Esophagus muscularis mucosa (tissue), 4 donors: ENCODE measurements at regions not wholly inside any gene's neighbourhood (a gene's known extent, or its start where the extent isn't known, plus 50 kb on each side); places are given as distances from the start of the nearest gene placed in this dataset.

ENCODE experiments used
- DNase-seq: peaks from one replicate; pipeline ENCODE4 v3.0.0-alpha.2; 2017; ENCODE audit errors: extremely low spot score
- H3K27ac ChIP-seq, 4 donors: fragments of 200-600 bp; sonication (generic); replicated peaks in 1 of 4; 1 replicate in 3 of 4; 2 replicates in 1 of 4; pipeline ENCODE4 v1.5.1; 2016 to 2019; ENCODE audit warnings: mild to moderate bottlenecking in 1 of 4
- H3K27me3 ChIP-seq, 4 donors: fragments of 200-600 bp; sonication (generic); one replicate each; pipeline versions ENCODE4 v1.5.1 to v1.6.0; 2016 to 2019
- H3K36me3 ChIP-seq, 4 donors: fragments of 200-600 bp; sonication (generic); one replicate each; pipeline ENCODE4 v1.5.1; 2016 to 2019
- H3K4me1 ChIP-seq, 4 donors: fragments of 200-600 bp; sonication (generic); one replicate each; pipeline ENCODE4 v1.5.1; 2016 to 2019
- H3K4me3 ChIP-seq, 4 donors: fragments of 200-600 bp; sonication (generic); 1 replicate in 2 of 4; 2 replicates in 2 of 4; pipeline ENCODE4 v1.5.1; 2016 to 2019; ENCODE audit warnings: mild to moderate bottlenecking in 4 of 4, moderate library complexity in 1 of 4
- H3K9me3 ChIP-seq, 4 donors: fragments of 200-600 bp; sonication (generic); 1 replicate in 3 of 4; 2 replicates in 1 of 4; pipeline ENCODE4 v1.5.1; 2016 to 2019
- EP300 ChIP-seq: sonication (generic); formaldehyde crosslinking; IDR thresholded peaks from one replicate; pipeline ENCODE4 v1.6.1; 2017; ENCODE audit warnings: antibody characterized with exemption
- POLR2A ChIP-seq: fragments of 450-650 bp; IDR thresholded peaks from one replicate; pipeline ENCODE4 v1.6.1; 2017; ENCODE audit warnings: antibody characterized with exemption, moderate library complexity, mild to moderate bottlenecking, low read depth
- POLR2AphosphoS5 ChIP-seq, 2 donors: sonication (generic); formaldehyde crosslinking; IDR thresholded peaks; one replicate each; pipeline ENCODE4 v1.6.1; 2017; ENCODE audit warnings: antibody characterized with exemption in 2 of 2
- WGBS: methylation state at CpG from one replicate; pipeline ENCODE4 v1.1.5; 2018; 5-methylcytosine and 5-hydroxymethylcytosine counted together
- intact Hi-C: fragments of 100-400 bp; cut with DNase I; formaldehyde crosslinking; loops from one replicate; pipeline ENCODE4 v1.15.1; 2023
- TF ChIP-seq, protein P1 (sequence below), 3 experiments: fragments of 200-600 bp in 2 of 3; fragments of 450-650 bp in 1 of 3; sonication (generic) in 2 of 3; IDR thresholded peaks; one replicate each; pipeline ENCODE4 v1.5.1; 2017 to 2019; ENCODE audit warnings: antibody characterized with exemption in 3 of 3, mild to moderate bottlenecking in 2 of 3, moderate library complexity in 1 of 3

DNA sequence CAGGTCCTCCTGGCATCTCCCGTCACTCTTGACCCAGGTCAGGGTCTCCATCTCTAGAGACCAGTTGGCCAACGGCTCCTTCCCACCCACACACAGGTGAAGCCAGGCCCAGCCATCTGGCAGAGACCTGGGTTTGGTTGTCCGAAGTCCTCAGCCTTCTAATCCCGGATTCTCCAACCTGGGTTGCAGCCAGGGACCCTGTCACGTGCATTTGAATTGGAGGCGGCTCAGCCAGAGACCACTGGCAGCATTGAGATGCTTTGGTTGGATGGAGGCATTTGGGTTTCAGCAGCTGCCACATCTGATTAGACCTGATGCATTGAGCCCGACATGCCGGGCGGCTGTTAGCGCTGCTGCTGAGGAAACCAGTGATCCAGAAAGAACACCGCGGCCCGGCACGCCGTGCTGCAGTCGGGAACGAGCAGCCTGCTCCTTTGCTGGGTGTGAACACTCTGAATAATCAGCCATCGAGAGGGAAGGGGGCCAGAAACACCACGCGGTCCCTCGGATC lies 163.2 kb downstream of the BRD1 start:
- H3K4me3 ChIP-seq = no peak overlapping the region
- no peaks in the 10 kb centered on the region for H3K9me3 ChIP-seq
- no peaks in the 10 kb centered on the region for H3K36me3 ChIP-seq
- no peak overlapping the region for H3K27ac ChIP-seq
- 75% methylated on average over 20 of the region's 21 CpGs for WGBS
- H3K27me3 ChIP-seq = peaks cover 0 to 88% (median 7%) of the 10 kb centered on the region in 4 donors
- TF ChIP-seq POLR2A = no peak
- TF ChIP-seq EP300 = no peak
- TF ChIP-seq POLR2AphosphoS5 (IDR thresholded peaks at IDR 0.05) = no peak
- TF ChIP-seq, protein P1, sequence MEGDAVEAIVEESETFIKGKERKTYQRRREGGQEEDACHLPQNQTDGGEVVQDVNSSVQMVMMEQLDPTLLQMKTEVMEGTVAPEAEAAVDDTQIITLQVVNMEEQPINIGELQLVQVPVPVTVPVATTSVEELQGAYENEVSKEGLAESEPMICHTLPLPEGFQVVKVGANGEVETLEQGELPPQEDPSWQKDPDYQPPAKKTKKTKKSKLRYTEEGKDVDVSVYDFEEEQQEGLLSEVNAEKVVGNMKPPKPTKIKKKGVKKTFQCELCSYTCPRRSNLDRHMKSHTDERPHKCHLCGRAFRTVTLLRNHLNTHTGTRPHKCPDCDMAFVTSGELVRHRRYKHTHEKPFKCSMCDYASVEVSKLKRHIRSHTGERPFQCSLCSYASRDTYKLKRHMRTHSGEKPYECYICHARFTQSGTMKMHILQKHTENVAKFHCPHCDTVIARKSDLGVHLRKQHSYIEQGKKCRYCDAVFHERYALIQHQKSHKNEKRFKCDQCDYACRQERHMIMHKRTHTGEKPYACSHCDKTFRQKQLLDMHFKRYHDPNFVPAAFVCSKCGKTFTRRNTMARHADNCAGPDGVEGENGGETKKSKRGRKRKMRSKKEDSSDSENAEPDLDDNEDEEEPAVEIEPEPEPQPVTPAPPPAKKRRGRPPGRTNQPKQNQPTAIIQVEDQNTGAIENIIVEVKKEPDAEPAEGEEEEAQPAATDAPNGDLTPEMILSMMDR (IDR thresholded peaks at IDR 0.05) = no peak
- no peak for DNase-seq
- intact Hi-C loops = no loop called here
- peaks cover 0 to 12% (median 2%) of the 10 kb centered on the region in 4 donors for H3K4me1 ChIP-seq

DNA sequence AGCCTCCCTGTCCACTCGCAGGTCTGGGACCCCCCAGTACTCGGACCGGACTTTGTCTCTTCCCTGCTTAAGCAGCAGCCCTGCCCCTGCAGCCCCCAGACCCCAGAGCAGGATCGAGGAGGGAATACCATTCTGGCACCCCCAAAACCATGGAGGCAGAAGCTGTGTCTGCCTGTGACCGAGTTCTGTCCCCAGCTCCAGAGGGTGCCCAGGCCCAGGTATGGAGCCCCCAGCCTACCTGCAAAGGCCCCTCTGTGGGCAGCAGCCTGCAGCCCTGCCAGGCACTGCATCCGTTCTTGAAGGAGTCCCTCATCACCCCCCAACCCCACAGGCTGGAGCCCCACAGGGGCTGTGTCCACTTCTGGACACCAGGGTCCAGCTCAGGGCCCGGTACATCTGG lies 163.8 kb downstream of the BRD1 start:
- Histone ChIP-seq H3K27me3 (peaks cover 0 to 83% (median 4%) of the 10 kb centered on the region in 4 donors), H3K27ac (no peak overlapping the region), H3K4me1 (peaks cover 0 to 12% (median 2%) of the 10 kb centered on the region in 4 donors), H3K36me3 (no peaks in the 10 kb centered on the region), H3K9me3 (no peaks in the 10 kb centered on the region), H3K4me3 (no peak overlapping the region)
- intact Hi-C loops = no loop called here
- 90% methylated on average over 6 of the region's 7 CpGs for WGBS
- no peak for TF ChIP-seq POLR2AphosphoS5 (IDR thresholded peaks at IDR 0.05)
- TF ChIP-seq EP300 = no peak
- TF ChIP-seq, protein P1 (IDR thresholded peaks at IDR 0.05) = no peak
- TF ChIP-seq POLR2A = no peak
- DNase-seq = no peak

DNA sequence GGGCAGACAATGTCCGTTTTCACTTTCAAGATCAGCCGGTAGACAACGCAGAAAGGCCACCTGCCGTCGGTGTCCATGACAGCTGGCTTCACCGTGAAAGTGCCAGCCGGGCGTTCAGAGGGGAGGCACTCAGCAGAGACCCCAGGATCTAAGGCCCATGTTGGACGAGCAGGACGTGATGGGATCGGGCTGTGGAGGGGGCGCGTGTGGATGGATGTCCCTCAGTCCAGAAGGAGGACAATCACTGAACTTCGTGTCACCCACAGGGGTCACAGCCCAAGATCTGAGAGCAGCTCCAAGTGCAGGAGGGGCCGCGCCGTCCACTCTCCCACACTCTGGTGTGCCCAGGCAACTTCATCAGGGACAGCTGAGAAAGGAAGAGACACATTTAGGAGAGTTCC lies 164.4 kb downstream of the BRD1 start:
- intact Hi-C loops = no loop called here
- Histone ChIP-seq H3K4me3 (no peak overlapping the region), H3K27ac (no peak overlapping the region), H3K36me3 (no peaks in the 10 kb centered on the region), H3K4me1 (peaks cover 0 to 14% (median 2%) of the 10 kb centered on the region in 4 donors), H3K27me3 (peaks cover 0 to 78% (median 3%) of the 10 kb centered on the region in 4 donors), H3K9me3 (no peaks in the 10 kb centered on the region)
- no peak for TF ChIP-seq EP300
- no peak for TF ChIP-seq POLR2AphosphoS5 (IDR thresholded peaks at IDR 0.05)
- no peak for TF ChIP-seq POLR2A
- TF ChIP-seq, protein P1 (IDR thresholded peaks at IDR 0.05) = no peak
- DNase-seq = no peak
- 93% methylated on average over 17 of the region's 17 CpGs for WGBS

DNA sequence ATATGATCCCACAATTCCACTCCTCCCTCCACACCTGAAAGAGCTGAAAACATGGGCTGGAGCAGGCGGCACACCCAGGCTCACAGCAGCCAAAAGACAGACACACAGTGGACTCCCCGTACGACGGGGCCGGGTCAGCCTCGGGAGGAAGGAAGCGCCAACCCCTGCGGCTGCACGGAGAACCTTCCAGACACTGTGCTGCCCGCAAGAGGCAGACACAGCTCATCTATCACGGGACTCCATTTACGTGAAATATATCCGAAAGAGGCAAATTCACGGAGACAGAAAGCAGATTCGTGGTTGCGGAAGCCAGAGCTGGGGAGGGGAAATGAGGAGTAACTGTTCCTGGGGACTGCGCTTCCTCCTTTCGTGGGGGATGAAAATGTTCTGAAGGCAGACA lies 165.0 kb downstream of the BRD1 start:
- Histone ChIP-seq H3K4me1 (peaks cover 0 to 17% (median 2%) of the 10 kb centered on the region in 4 donors), H3K27ac (no peak overlapping the region), H3K4me3 (no peak overlapping the region), H3K27me3 (peaks cover 0 to 77% (median 3%) of the 10 kb centered on the region in 4 donors), H3K9me3 (no peaks in the 10 kb centered on the region), H3K36me3 (no peaks in the 10 kb centered on the region)
- intact Hi-C loops = no loop called here
- WGBS = 77% methylated on average over 18 of the region's 18 CpGs
- no peak for DNase-seq
- TF ChIP-seq POLR2AphosphoS5 (IDR thresholded peaks at IDR 0.05) (no peak), POLR2A (no peak)
- TF ChIP-seq, protein P1 (IDR thresholded peaks at IDR 0.05) = no peak
